ENCODE measurements at regions not wholly inside any gene's neighbourhood (a gene's known extent, or its start where the extent isn't known, plus 50 kb on each side); places are given as distances from the start of the nearest gene placed in this dataset. TPM values are rescaled to one million over a fixed set of nuclear protein-coding genes. Genes with fewer than 3 reads are reported as not detected.

DNA sequence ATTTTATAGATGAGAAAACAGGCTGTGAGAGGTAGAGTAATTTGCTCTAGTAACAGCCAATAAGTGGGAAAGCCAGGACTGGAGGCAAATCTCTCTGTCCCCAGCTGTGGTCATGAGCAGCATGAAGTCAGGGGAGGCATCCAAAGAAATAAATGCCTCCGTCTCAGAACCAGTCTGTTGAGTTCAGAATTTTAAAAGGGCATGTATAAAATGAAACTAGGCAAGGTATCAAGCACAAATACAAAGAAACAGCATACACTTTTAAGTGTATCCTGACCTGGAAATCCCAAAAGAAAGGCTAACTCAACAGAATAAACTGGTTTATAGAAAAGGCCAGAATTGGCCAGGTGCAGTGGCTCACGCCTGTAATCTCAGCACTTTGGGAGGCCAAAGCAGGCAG is 120.0 kb upstream of the B3GALT2 start:
- Histone ChIP-seq H3K9me3 (replicated peaks; ENCODE audit: control insufficient read depth, insufficient read depth, low read length) (no peaks in the 10 kb centered on the region), H3K27me3 (ENCODE audit: control insufficient read depth in 2 of 2, insufficient read depth in 2 of 2, low read length in 2 of 2) (no peaks in the 10 kb centered on the region), H3K4me3 (replicated peaks in 1 of 3; ENCODE audit: insufficient read depth in 1 of 3, low read depth in 1 of 3, low read length in 3 of 3) (no peak overlapping the region), H4K20me1 (replicated peaks; ENCODE audit: control insufficient read depth, extremely low read depth, insufficient read depth, low read length) (no peaks in the 10 kb centered on the region), H3K4me1 (ENCODE audit: control insufficient read depth, extremely low read depth, insufficient read depth, low read length) (no peaks in the 10 kb centered on the region), H3K79me2 (ENCODE audit: control insufficient read depth, insufficient read depth, low read length) (no peaks in the 10 kb centered on the region), H3K27ac (ENCODE audit: insufficient read depth, low read depth, low read length) (no peak overlapping the region), H3K36me3 (ENCODE audit: control insufficient read depth in 2 of 2, extremely low read depth in 1 of 2, insufficient read depth in 2 of 2, low read length in 2 of 2) (no peaks in the 10 kb centered on the region), H3K9ac (replicated peaks; ENCODE audit: extremely low read depth, insufficient read depth, low read length) (no peak overlapping the region), H2AFZ (ENCODE audit: low read depth, low read length) (no peak overlapping the region), H3K4me2 (ENCODE audit: insufficient read depth, low read length) (no peak overlapping the region), H3K9me1 (replicated peaks; ENCODE audit: control insufficient read depth, extremely low read depth, insufficient read depth, low read length) (no peaks in the 10 kb centered on the region)
- dilution Hi-C loops (cut with MboI; ENCODE audit: extremely low pct_ligation_motif_present, low sequenced_read_pairs): no loop called here
- CTCF ChIA-PET: no interaction called here
- intact Hi-C loops (cut with micrococcal nuclease): no loop called here
- no peak for FAIRE-seq
- no peak for DNase-seq (ENCODE audit: low read depth, low spot score)
- POLR2A ChIA-PET: no interaction called here
- no TSS peak for BruUV-seq (replicated peaks)
- no peak for TF ChIP-seq POLR2A (IDR thresholded peaks at IDR 0.05; ENCODE audit: low read depth, low read length)
- no peak for TF ChIP-seq FOS (IDR thresholded peaks at IDR 0.05; ENCODE audit: borderline replicate concordance, insufficient read depth, low read length)
- no peak for TF ChIP-seq MYC (IDR thresholded peaks at IDR 0.05; ENCODE audit: low read depth, low read length)
- TF ChIP-seq, protein P1, sequence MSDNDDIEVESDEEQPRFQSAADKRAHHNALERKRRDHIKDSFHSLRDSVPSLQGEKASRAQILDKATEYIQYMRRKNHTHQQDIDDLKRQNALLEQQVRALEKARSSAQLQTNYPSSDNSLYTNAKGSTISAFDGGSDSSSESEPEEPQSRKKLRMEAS (IDR thresholded peaks at IDR 0.05; ENCODE audit: insufficient read depth, insufficient read length): no peak
- TF ChIP-seq POLR2AphosphoS5 (IDR thresholded peaks at IDR 0.05; ENCODE audit: insufficient read depth, low read depth, low read length): no peak

Small RNAs in the stretch of these regions (small RNA-seq; reads per million reads assigned to genes)
- gene RNU6-983P (ENCODE audit: insufficient read depth, insufficient read length, low read depth, low replicate concordance): not detected
